Progenitor cell of endocrine pancreas (in vitro differentiated cells): ENCODE measurements at regions not wholly inside any gene's neighbourhood (a gene's known extent, or its start where the extent isn't known, plus 50 kb on each side); places are given as distances from the start of the nearest gene placed in this dataset.

Experiments used
- DNase-seq: peaks from one replicate; pipeline ENCODE4 v3.0.0; 2021; ENCODE audit warnings: low spot score; ENCODE audit not compliant: unreplicated experiment
- H3K27ac Mint-ChIP-seq: 2 replicates; pipeline ENCODE4 v1.8.0; 2021; ENCODE audit warnings: mild to moderate bottlenecking, moderate library complexity, mixed read lengths
- H3K27me3 Mint-ChIP-seq: 2 replicates; pipeline ENCODE4 v1.8.0; 2021; ENCODE audit warnings: mixed read lengths
- H3K36me3 Mint-ChIP-seq: 2 replicates; pipeline ENCODE4 v1.8.0; 2022; ENCODE audit warnings: mixed read lengths; ENCODE audit not compliant: insufficient read depth
- H3K4me1 Mint-ChIP-seq: 2 replicates; pipeline ENCODE4 v1.8.0; 2021; ENCODE audit warnings: low read depth, mixed read lengths
- H3K4me3 Mint-ChIP-seq: 2 replicates; pipeline ENCODE4 v1.8.0; 2021; ENCODE audit warnings: low read depth, mild to moderate bottlenecking, moderate library complexity, mixed read lengths
- H3K9me3 Mint-ChIP-seq: 2 replicates; pipeline ENCODE4 v1.8.0; 2021; ENCODE audit warnings: low read depth, mixed read lengths
- CTCF ChIP-seq: fragments of 200-600 bp; sonication (generic); IDR thresholded peaks from one replicate; pipeline ENCODE4 v1.5.0; 2021; ENCODE audit warnings: antibody characterized with exemption, mild to moderate bottlenecking; ENCODE audit not compliant: unreplicated experiment

GRCh38 chr11:101211407-101211975, 81.9 kb upstream of the PGR start:
- TF ChIP-seq CTCF: no peak
- DNase-seq: no peak
- H3K36me3 Mint-ChIP-seq: peaks cover 2% of the 10 kb centered on the region
- no peak overlapping the region for H3K4me3 Mint-ChIP-seq
- H3K9me3 Mint-ChIP-seq: peaks cover 45% of the 10 kb centered on the region
- H3K27me3 Mint-ChIP-seq: no peaks in the 10 kb centered on the region
- H3K27ac Mint-ChIP-seq: no peak overlapping the region
- peaks cover 1% of the 10 kb centered on the region for H3K4me1 Mint-ChIP-seq

DNA sequence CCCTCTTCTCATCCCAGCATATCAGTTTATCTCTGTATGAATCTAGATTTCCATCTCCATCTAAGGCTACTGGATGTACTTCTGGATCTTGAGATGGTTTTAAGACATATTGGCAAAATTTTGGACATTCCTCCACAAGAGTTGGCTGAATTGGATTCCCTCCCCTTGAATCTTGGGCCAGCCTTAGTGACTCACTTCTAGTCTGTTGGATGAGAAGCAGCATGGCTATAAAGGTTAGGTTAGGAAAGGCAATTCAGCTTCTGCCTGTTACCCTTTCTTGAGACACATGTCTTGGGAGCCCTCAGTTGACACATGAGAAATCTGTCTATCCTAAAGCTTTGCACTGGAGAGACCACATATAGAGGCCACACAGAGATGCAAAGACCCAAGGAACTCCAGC, 73.0 kb upstream of the PGR start:
- Mint-ChIP-seq H3K4me3 (no peak overlapping the region), H3K36me3 (no peaks in the 10 kb centered on the region), H3K9me3 (peaks cover 16% of the 10 kb centered on the region), H3K27ac (no peak overlapping the region), H3K4me1 (no peaks in the 10 kb centered on the region), H3K27me3 (no peaks in the 10 kb centered on the region)
- no peak for TF ChIP-seq CTCF
- no peak for DNase-seq

GRCh38 chr11:101199416-101199815, 69.8 kb upstream of the PGR start:
- no peak for DNase-seq
- Mint-ChIP-seq H3K4me3 (no peak overlapping the region), H3K27me3 (no peaks in the 10 kb centered on the region), H3K27ac (no peak overlapping the region), H3K9me3 (peaks cover 3% of the 10 kb centered on the region), H3K36me3 (no peaks in the 10 kb centered on the region), H3K4me1 (no peaks in the 10 kb centered on the region)
- no peak for TF ChIP-seq CTCF

- DNase-seq: no peak
- H3K27ac Mint-ChIP-seq: no peak overlapping the region
These were observed 65.7 kb upstream of the PGR start for GRCh38 chr11:101195294-101195693.

GRCh38 chr11:101188801-101189200, 59.2 kb upstream of the PGR start:
- no peak overlapping the region for H3K27ac Mint-ChIP-seq
- no peaks in the 10 kb centered on the region for H3K9me3 Mint-ChIP-seq
- no peaks in the 10 kb centered on the region for H3K36me3 Mint-ChIP-seq
- H3K4me3 Mint-ChIP-seq: no peak overlapping the region
- H3K4me1 Mint-ChIP-seq: no peaks in the 10 kb centered on the region
- TF ChIP-seq CTCF: no peak
- H3K27me3 Mint-ChIP-seq: no peaks in the 10 kb centered on the region
- no peak for DNase-seq

More at GRCh38 chr11:101195294-101195693, 65.7 kb upstream of the PGR start:
- no peaks in the 10 kb centered on the region for H3K27me3 Mint-ChIP-seq
- H3K36me3 Mint-ChIP-seq: no peaks in the 10 kb centered on the region
- no peak for TF ChIP-seq CTCF
- no peak overlapping the region for H3K4me3 Mint-ChIP-seq
- no peaks in the 10 kb centered on the region for H3K9me3 Mint-ChIP-seq
- no peaks in the 10 kb centered on the region for H3K4me1 Mint-ChIP-seq
